Right lobe of liver (tissue), 6 donors: ENCODE measurements at regions not wholly inside any gene's neighbourhood (a gene's known extent, or its start where the extent isn't known, plus 50 kb on each side); places are given as distances from the start of the nearest gene placed in this dataset.

Source experiments
- ATAC-seq, 4 donors: fragments of 200-7000 bp; cut with Tn5 transposase; one replicate each; pipeline ENCODE4 v1.9.1; 2020; ENCODE audit warnings: mild to moderate bottlenecking in 4 of 4, moderate library complexity in 4 of 4
- DNase-seq, 3 donors: peaks; one replicate each; pipeline ENCODE4 v3.0.0-alpha.2; 2020
- H3K27ac ChIP-seq, 3 donors: fragments of 200-600 bp; one replicate each; pipeline ENCODE4 v1.8.0; 2022
- H3K27me3 ChIP-seq, 2 donors: fragments of 200-600 bp; one replicate each; pipeline ENCODE4 v1.8.0; 2022
- H3K36me3 ChIP-seq, 4 donors: fragments of 200-600 bp; sonication (generic) in 1 of 4; one replicate each; pipeline versions ENCODE4 v1.5.1 to v1.8.0; 2017 to 2022; ENCODE audit warnings: control low read depth in 1 of 4
- H3K4me1 ChIP-seq, 4 donors: fragments of 200-600 bp; sonication (generic) in 1 of 4; one replicate each; pipeline versions ENCODE4 v1.5.1 to v1.8.0; 2017 to 2022; ENCODE audit warnings: control low read depth in 1 of 4
- H3K4me3 ChIP-seq, 3 donors: fragments of 200-600 bp; one replicate each; pipeline ENCODE4 v1.8.0; 2022
- H3K9me3 ChIP-seq, 4 donors: fragments of 200-600 bp; sonication (generic) in 1 of 4; one replicate each; pipeline versions ENCODE4 v1.5.1 to v1.8.0; 2017 to 2022; ENCODE audit warnings: control low read depth in 1 of 4
- POLR2A ChIP-seq: fragments of 450-650 bp; IDR thresholded peaks from one replicate; pipeline ENCODE4 v1.6.1; 2017; ENCODE audit warnings: antibody characterized with exemption, mild to moderate bottlenecking
- WGBS: methylation state at CpG from one replicate; pipeline ENCODE4 v1.1.6; 2018; ENCODE audit warnings: low coverage, low lambda C conversion rate; ENCODE audit not compliant: insufficient coverage; ENCODE audit errors: missing lambda C conversion rate; 5-methylcytosine and 5-hydroxymethylcytosine counted together
- intact Hi-C, 2 donors: fragments of 100-400 bp; cut with DNase I; formaldehyde crosslinking; loops; one replicate each; pipeline versions ENCODE4 v1.11.2 to v1.14.1; 2022
- TF ChIP-seq, protein P1 (sequence below), 4 donors: fragments of 200-600 bp in 3 of 4; fragments of 450-650 bp in 1 of 4; IDR thresholded peaks; one replicate each; pipeline versions ENCODE4 v1.5.1 to v1.8.0; 2016 to 2022; ENCODE audit warnings: antibody characterized with exemption in 4 of 4, mild to moderate bottlenecking in 2 of 4
- donor health status: DM: no; HTN: yes; CAD: no.
- donor health status: DM: no; HTN: no; CAD: no.
- donor health status: DM: no; HTN: no; CAD: no.
- donor health status: DM: no; HTN: yes; CAD: no.
- donor health status: DM: no; HTN: yes; CAD: no.

DNA sequence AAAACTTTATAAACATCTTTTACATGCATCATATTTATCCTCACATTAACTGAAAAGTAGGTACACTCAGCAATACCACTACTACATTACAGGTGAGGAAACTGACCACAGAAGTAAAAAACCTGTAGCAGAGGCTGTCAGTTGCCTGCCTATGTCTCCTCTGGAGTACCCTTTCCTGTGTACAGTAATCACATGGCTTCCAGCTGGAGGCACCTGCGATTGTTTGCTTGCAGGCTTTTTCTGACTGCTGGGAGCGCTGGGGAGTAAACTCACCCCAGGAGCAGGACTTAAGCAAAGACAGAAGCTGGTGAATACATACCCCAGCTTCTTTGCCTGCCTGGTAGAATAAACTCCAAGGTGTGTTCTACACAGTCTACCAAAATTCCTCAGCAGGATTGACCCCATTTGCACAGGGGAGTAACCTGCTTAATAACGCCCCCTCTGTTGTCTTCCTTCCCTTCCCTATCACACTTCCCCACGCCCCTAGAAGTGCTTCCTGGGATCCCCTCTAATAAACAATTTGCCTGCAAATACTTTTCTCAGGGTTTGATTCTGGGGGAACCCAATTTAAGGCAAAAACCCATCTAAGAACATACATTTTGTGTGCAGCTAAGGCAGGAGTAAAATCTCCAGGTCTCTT is 138.9 kb downstream of the PTH2R start:
- Histone ChIP-seq H3K4me3 (no peak overlapping the region), H3K27ac (no peak overlapping the region), H3K4me1 (no peaks in the 10 kb centered on the region), H3K9me3 (no peaks in the 10 kb centered on the region), H3K36me3 (no peaks in the 10 kb centered on the region), H3K27me3 (no peaks in the 10 kb centered on the region)
- ATAC-seq (no peak), DNase-seq (no peak)
- TF ChIP-seq POLR2A, result no peak
- TF ChIP-seq, protein P1, sequence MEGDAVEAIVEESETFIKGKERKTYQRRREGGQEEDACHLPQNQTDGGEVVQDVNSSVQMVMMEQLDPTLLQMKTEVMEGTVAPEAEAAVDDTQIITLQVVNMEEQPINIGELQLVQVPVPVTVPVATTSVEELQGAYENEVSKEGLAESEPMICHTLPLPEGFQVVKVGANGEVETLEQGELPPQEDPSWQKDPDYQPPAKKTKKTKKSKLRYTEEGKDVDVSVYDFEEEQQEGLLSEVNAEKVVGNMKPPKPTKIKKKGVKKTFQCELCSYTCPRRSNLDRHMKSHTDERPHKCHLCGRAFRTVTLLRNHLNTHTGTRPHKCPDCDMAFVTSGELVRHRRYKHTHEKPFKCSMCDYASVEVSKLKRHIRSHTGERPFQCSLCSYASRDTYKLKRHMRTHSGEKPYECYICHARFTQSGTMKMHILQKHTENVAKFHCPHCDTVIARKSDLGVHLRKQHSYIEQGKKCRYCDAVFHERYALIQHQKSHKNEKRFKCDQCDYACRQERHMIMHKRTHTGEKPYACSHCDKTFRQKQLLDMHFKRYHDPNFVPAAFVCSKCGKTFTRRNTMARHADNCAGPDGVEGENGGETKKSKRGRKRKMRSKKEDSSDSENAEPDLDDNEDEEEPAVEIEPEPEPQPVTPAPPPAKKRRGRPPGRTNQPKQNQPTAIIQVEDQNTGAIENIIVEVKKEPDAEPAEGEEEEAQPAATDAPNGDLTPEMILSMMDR (IDR thresholded peaks at IDR 0.05), result no peak
- WGBS, result 13% methylated on average over 2 of the region's 4 CpGs
- intact Hi-C loops, result no loop called here

DNA sequence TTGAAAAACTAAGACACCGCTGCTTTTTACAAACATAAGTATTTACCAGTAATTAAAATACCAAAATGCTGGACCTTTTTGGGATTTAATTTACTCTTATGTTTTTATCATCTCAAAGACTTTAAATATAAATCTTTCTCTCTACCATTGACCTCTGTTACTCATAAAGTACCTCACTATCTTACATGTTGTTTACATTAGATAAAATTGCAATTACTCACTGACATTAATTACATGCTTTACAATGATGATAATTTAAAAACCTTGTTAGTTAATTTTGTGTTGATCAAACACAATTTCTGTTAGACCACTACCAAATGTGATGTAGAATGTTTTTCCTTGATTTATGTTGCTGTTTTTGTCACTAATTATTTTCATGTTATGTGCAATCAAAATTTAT is 139.5 kb downstream of the PTH2R start:
- intact Hi-C loops, result no loop called here
- H3K27ac ChIP-seq, result no peak overlapping the region
- TF ChIP-seq, protein P1 (IDR thresholded peaks at IDR 0.05), result no peak
- TF ChIP-seq POLR2A, result no peak
- no peak for DNase-seq
- H3K4me3 ChIP-seq, result no peak overlapping the region
- H3K27me3 ChIP-seq, result no peaks in the 10 kb centered on the region
- no peaks in the 10 kb centered on the region for H3K4me1 ChIP-seq
- no peak for ATAC-seq
- WGBS, result 43% methylated on average over 1 of the region's 1 CpG
- H3K9me3 ChIP-seq, result no peaks in the 10 kb centered on the region
- no peaks in the 10 kb centered on the region for H3K36me3 ChIP-seq

DNA sequence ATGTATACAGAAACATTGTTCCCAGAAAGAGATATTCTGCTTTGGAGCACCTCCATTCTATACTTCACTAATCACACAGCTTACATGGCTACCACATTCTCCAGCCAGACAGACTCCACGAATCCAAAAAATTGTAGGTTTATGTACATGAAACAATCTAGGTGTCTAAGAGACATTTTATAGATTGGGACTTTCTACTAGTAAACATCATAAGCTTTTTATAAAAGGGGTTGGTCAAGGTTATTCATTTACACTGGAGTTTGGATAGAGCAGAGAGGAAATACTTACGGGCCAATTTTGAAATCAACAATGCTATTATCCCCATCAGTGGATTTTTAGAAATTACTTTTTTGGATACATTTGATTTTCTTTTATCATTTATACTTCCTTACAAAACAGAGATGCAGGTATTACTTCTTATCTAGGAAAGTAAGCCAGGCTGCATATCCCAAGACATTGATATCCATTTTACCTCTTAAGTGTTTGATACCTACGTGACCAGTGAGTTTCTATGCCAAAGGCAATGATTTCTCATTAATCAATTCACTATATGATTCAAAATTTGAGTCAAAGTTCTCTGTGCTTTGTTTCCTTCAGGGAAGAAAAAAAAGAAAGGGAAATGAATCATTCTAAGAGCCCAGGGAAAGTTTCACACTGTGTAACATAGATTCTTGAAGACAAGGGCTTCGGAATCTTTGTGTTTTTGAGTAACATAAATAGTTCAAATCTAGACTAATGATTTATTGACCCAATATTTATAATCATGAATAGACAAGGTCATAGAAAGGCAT is 140.5 kb downstream of the PTH2R start:
- H3K9me3 ChIP-seq, result no peaks in the 10 kb centered on the region
- 28% methylated on average over 4 of the region's 4 CpGs for WGBS
- intact Hi-C loops, result no loop called here
- DNase-seq (no peak), ATAC-seq (no peak)
- H3K4me3 ChIP-seq, result no peak overlapping the region
- TF ChIP-seq, protein P1 (IDR thresholded peaks at IDR 0.05), result no peak
- TF ChIP-seq POLR2A, result no peak
- no peak overlapping the region for H3K27ac ChIP-seq
- H3K27me3 ChIP-seq, result no peaks in the 10 kb centered on the region
- no peaks in the 10 kb centered on the region for H3K4me1 ChIP-seq
- H3K36me3 ChIP-seq, result no peaks in the 10 kb centered on the region

DNA sequence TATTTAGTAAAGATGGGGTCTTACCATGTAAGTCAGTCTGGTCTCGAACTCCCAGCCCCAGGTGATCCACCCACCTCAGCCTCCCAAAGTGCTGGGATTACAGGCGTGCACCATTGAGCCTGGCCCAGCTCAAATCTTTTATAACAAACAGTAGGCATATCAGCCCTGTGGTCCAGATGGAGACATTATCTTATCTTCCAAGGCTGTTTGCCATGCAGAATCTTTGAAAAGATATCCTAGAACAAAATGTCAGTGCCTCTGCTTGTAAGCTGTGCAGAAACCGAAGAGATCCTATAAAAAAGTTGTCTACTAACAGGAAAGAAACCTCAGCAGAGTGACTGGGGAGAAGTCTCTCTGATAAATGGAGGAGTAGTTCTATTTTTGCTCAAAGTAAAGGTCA is 142.1 kb downstream of the PTH2R start:
- TF ChIP-seq, protein P1 (IDR thresholded peaks at IDR 0.05), result no peak
- TF ChIP-seq POLR2A, result no peak
- Histone ChIP-seq H3K4me3 (no peak overlapping the region), H3K9me3 (no peaks in the 10 kb centered on the region), H3K36me3 (no peaks in the 10 kb centered on the region), H3K4me1 (no peaks in the 10 kb centered on the region), H3K27ac (no peak overlapping the region), H3K27me3 (no peaks in the 10 kb centered on the region)
- 46% methylated on average over 3 of the region's 3 CpGs for WGBS
- ATAC-seq, result no peak
- no peak for DNase-seq
- intact Hi-C loops, result no loop called here
